ENCODE measurements at regions not wholly inside any gene's neighbourhood (a gene's known extent, or its start where the extent isn't known, plus 50 kb on each side); places are given as distances from the start of the nearest gene placed in this dataset.
"Not testable (repeated sequence)": the region's sequence is repeated elsewhere in the genome, so short reads cannot be mapped to it uniquely, and the experiment has no call there.

DNA sequence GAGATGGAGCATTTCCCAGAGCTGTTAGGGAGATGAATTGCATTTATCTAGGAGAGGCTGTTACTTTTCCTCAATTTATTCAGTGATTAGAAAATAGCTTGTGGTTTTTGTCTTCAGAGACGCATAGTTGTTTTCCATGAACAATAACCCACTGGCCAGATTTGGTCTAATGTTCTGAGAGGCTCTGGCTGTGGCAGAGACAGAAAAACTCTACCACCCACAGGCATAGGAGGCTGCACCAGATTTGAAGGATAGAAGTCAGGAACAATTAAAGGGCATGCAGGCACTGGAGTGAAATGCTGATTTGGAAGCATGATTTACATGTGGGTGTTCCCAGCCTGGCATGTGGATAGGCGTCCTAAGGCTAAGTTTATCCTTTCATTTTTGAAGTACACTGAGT lies 143.5 kb downstream of the NFKBIZ start:
- ChIA-PET POLR2A (no interaction called here), CTCF (no interaction called here)

- POLR2A ChIA-PET = no interaction called here
- CTCF ChIA-PET = no interaction called here
Observed at GRCh38 chr3:101994386-101994785, 145.1 kb downstream of the NFKBIZ start.

- ChIA-PET POLR2A (no interaction called here), CTCF (interaction anchor here (1.2 kb wide), 1 partner anchor 10 kb away, joined by 3 read pairs; no protein-coding TSS in a partner anchor)
Observed at GRCh38 chr3:101995371-101996046, 146.2 kb downstream of the NFKBIZ start.

DNA sequence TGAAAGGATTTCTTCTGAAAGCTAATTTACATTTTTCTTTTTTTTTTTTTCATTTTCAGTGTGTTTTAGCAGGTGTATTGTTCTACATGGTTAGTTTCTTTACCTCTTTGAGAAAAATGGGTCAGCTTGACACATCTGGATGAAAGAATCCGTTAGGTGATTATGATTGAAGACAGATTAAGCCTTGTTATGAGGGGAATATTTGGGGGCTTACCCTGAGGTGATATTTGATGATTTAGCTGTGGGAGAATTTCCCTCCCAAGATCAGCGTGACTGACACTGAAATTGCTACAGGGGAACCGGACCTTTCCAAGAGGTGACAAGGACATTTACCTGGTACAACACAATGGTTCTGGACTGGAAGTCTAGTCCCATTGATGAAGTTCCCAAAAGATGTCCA lies 147.5 kb downstream of the NFKBIZ start:
- ChIA-PET CTCF (no interaction called here), POLR2A (no interaction called here)

GRCh38 chr3:101998256-101998926 lies 149.1 kb downstream of the NFKBIZ start:
- ChIA-PET CTCF (no interaction called here), POLR2A (no interaction called here)

- CTCF ChIA-PET = no interaction called here
- POLR2A ChIA-PET = no interaction called here
Observed at GRCh38 chr3:101999177-101999779, 150.0 kb downstream of the NFKBIZ start.

GRCh38 chr3:102000620-102001209 lies 151.4 kb downstream of the NFKBIZ start:
- ChIA-PET CTCF (interaction anchor here (0.7 kb wide), 1 partner anchor 143 kb away, joined by 3 read pairs; no protein-coding TSS in a partner anchor), POLR2A (no interaction called here)

GRCh38 chr3:102002056-102002455 lies 152.7 kb downstream of the NFKBIZ start:
- CTCF ChIA-PET = interaction anchor here (0.7 kb wide), 1 partner anchor 220 kb away, joined by 4 read pairs; no protein-coding TSS in a partner anchor
- POLR2A ChIA-PET = no interaction called here

DNA sequence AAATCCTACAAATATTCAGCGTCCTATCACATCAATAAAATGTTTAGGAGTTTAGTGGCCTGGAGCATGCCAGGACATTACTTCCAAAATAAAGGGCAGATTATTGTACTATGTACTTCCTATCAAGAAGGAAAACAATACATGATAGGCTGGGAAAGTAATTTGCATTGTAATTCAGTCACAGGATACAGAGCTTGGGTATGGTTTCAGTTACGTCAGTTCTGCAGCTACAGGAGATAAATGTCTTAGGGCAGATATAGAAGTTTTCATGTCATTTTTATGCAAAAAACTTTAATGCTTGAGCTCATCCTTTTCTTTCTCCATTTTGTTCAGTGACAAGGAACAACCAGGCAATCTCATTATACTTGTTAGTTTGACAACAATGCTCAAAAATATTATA lies 155.2 kb downstream of the NFKBIZ start:
- ChIA-PET CTCF (no interaction called here), POLR2A (no interaction called here)

- ChIA-PET POLR2A (no interaction called here), CTCF (no interaction called here)
Observed at GRCh38 chr3:102005551-102005950, 156.2 kb downstream of the NFKBIZ start.

GRCh38 chr3:102006812-102007485 lies 157.6 kb downstream of the NFKBIZ start:
- POLR2A ChIA-PET = no interaction called here

DNA sequence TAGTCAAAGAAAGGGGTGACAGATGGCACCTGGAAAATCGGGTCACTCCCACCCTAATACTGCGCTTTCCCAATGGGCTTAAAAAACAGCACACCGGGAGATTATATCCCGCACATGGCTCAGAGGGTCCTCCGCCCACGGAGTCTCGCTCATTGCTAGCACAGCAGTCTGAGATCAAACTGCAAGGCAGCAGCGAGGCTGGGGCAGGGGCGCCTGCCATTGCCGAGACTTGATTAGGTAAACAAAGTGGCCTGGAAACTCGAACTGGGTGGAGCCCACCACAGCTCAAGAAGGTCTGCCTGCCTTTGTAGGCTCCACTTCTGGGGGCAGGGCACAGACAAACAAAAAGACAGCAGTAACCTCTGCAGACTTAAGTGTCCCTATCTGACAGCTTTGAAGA lies 159.1 kb downstream of the NFKBIZ start:
- POLR2A ChIA-PET, CTCF ChIA-PET: not testable (repeated sequence)

More at GRCh38 chr3:102006812-102007485, 157.6 kb downstream of the NFKBIZ start:
- CTCF ChIA-PET = interaction anchor here (0.6 kb wide), 1 partner anchor 565 kb away, joined by 3 read pairs; no protein-coding TSS in a partner anchor

GRCh38 chr3:102016417-102016816 lies 167.1 kb downstream of the NFKBIZ start:
- CTCF ChIA-PET = no interaction called here
- POLR2A ChIA-PET = no interaction called here

GRCh38 chr3:102017784-102018183 lies 168.5 kb downstream of the NFKBIZ start:
- ChIA-PET CTCF (no interaction called here), POLR2A (no interaction called here)

- ChIA-PET CTCF (no interaction called here), POLR2A (no interaction called here)
Observed at GRCh38 chr3:102018551-102018950, 169.2 kb downstream of the NFKBIZ start.

DNA sequence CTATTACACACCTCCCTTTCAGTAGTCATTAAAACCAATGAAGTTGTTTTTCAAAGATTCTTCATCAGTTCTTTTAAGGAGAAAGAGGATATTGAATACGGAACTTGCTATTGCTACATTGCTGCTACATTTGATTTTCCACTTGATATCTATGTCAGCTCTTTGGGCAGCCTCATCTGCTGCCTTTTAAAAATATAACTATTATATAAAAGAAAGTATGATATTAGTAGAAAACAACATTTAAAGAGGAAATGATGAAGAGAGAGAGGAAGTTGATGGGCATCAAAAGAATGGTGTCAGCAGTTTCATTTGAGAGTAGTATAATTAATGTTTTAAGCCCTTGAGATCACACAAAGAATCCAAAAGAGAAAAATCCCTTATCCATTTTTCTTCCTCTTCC lies 171.4 kb downstream of the NFKBIZ start:
- CTCF ChIA-PET = no interaction called here
- POLR2A ChIA-PET = no interaction called here

DNA sequence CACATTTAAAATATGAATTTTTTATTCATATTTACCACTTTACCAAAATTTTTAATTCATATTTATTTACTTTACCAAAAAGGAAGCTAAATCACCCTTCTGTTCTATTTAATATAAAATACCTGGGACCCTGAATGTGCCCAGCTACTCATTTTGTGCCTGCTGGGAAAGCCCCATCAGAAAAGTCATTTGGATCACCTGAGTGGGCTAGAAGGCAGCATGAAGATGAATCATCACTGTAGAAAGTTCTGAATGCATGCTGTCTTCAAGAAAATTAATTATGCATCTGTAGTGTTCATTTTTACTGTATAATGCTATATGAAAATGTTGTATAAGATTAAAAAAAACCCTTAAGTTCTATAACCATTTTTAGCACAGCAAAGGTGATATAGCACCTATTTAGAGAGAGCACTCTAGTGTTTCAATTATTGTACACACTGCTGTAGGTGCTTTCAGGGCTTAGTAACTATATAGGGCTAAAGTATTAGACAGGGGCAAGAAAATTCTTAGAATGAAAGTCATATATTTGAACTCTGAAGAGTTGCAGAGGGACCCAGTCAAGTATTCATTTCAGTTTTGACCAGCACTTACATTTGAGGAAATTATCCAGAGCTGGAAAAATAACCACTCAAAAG lies 175.1 kb downstream of the NFKBIZ start:
- CTCF ChIA-PET = no interaction called here
- POLR2A ChIA-PET = no interaction called here

DNA sequence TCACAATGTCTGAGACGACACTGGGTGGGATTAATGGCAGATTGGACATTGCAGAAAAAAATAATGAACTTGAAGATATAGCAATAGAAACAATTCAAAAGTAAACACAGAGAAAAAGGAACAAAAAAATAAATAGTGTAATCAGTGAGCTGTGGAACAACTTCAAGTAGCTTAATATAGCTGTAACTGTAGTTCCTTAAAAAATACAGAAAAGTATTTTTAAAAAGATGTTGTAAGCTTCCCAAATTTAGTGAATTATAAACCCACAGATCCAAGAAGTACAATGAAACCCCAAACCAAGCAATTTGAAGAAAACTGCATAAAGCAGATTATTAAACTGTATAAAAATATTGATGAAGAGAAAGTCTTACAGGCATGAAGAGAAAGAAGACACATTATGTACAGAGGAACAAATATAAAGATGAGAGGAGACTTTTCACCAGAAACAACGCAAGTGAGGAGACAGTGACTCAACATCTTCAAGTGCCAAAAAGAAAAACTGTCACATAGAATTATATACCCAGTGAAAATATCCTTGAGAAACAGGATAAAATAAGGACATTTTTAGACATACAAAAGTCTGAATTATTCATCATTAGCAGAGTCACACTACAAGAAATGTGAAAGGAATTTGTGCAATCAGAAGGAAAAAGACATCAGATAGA lies 176.4 kb downstream of the NFKBIZ start:
- CTCF ChIA-PET = no interaction called here

DNA sequence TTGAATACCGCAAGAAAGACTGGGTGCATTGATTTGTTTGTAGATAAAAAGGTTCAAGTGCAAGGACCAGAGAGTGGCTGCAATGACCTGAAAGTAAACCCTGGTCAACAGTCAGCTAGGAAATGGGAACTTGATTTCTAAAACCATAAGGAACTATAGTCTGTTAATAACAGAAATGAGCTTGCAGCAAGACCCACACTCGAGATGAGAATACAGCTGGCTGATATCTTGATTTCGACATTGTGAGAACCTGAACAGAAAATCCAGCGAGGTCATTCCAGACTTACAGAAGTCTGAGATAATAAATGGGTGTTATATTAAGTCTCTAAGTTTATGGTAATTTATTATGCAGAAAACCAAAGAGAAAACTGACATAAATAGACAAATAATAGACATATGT lies 177.3 kb downstream of the NFKBIZ start:
- ChIA-PET CTCF (no interaction called here), POLR2A (no interaction called here)

More for the DNA sequence above, 176.4 kb downstream of the NFKBIZ start:
- POLR2A ChIA-PET = no interaction called here

DNA sequence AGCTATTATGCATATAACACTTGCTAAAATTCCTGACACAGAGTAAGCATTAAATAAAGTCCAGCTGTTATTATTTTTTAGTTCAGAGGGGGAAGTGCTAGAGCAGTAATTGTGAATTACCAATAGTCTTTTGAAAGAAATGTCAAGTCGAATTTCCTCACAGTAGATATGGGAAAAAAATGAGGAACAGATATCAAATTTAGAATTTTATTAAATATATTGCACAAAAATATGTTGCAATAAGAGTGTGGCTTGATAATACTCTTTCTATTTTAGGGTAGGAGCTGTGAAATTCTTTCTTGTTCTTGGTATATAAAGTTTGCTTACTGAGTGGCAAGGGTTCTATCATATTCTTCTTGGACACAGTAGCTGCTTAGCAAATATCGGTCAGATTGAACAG lies 181.3 kb downstream of the NFKBIZ start:
- POLR2A ChIA-PET = no interaction called here
- CTCF ChIA-PET = no interaction called here

Data from activated CD8-positive, alpha-beta memory T cell treated with anti-CD3 and anti-CD28 coated beads for 36 hours (primary cell).